HG03095 (cell line): ENCODE measurements at regions not wholly inside any gene's neighbourhood (a gene's known extent, or its start where the extent isn't known, plus 50 kb on each side); places are given as distances from the start of the nearest gene placed in this dataset.

Experiments used
- ATAC-seq: cut with Tn5 transposase; IDR thresholded peaks from one replicate; pipeline ENCODE4 v1.9.1; 2021; ENCODE audit warnings: moderate library complexity; ENCODE audit not compliant: unreplicated experiment

- peak; percentile 95 for ATAC-seq
These were observed 110.2 kb downstream of the ELAPOR2 start for GRCh38 chr7:86949052-86949778.

- no peak for ATAC-seq
These were observed 111.5 kb downstream of the ELAPOR2 start for GRCh38 chr7:86947929-86948328.

GRCh38 chr7:86943447-86943846 lies 116.0 kb downstream of the ELAPOR2 start:
- no peak for ATAC-seq

GRCh38 chr7:86942995-86943394 lies 116.5 kb downstream of the ELAPOR2 start:
- ATAC-seq = no peak

- ATAC-seq = no peak
These were observed 117.4 kb downstream of the ELAPOR2 start for GRCh38 chr7:86942081-86942480.

- peak; percentile 82 for ATAC-seq
These were observed 120.1 kb downstream of the ELAPOR2 start for GRCh38 chr7:86939197-86939814.

GRCh38 chr7:86937363-86937878 lies 122.0 kb downstream of the ELAPOR2 start:
- ATAC-seq = no peak

- no peak for ATAC-seq
These were observed 126.1 kb downstream of the ELAPOR2 start for GRCh38 chr7:86933295-86933845.

- ATAC-seq = no peak
These were observed 127.4 kb downstream of the ELAPOR2 start for GRCh38 chr7:86932038-86932512.

GRCh38 chr7:86931439-86931838 lies 128.0 kb downstream of the ELAPOR2 start:
- ATAC-seq = no peak

- no peak for ATAC-seq
These were observed 128.7 kb downstream of the ELAPOR2 start for GRCh38 chr7:86930554-86931307.

- peak; percentile 43 for ATAC-seq
These were observed 130.0 kb downstream of the ELAPOR2 start for GRCh38 chr7:86929293-86930109.

GRCh38 chr7:86928308-86928707 lies 131.1 kb downstream of the ELAPOR2 start:
- ATAC-seq = no peak

GRCh38 chr7:86926732-86927131 lies 132.7 kb downstream of the ELAPOR2 start:
- ATAC-seq = peak; percentile 53

GRCh38 chr7:86925221-86925620 lies 134.2 kb downstream of the ELAPOR2 start:
- ATAC-seq = no peak

- no peak for ATAC-seq
These were observed 135.9 kb downstream of the ELAPOR2 start for GRCh38 chr7:86923527-86923926.

GRCh38 chr7:86920154-86920553 lies 139.3 kb downstream of the ELAPOR2 start:
- ATAC-seq = no peak

- no peak for ATAC-seq
These were observed 141.2 kb downstream of the ELAPOR2 start for GRCh38 chr7:86918245-86918644.

- ATAC-seq = no peak
These were observed 143.1 kb downstream of the ELAPOR2 start for GRCh38 chr7:86916277-86916825.

- ATAC-seq = no peak
These were observed 144.9 kb downstream of the ELAPOR2 start for GRCh38 chr7:86914551-86914950.
